NOMO-1 treated with dmso at 0.1 percent for 144 hours (cell line): ENCODE measurements at regions not wholly inside any gene's neighbourhood (a gene's known extent, or its start where the extent isn't known, plus 50 kb on each side); places are given as distances from the start of the nearest gene placed in this dataset.

Source experiments
- DNase-seq: peaks from one replicate; lab custom pipeline; 2025; ENCODE audit not compliant: unreplicated experiment; lab: John Stamatoyannopoulos, UW

- DNase-seq: no peak
Measured at GRCh38 chr3:180335050-180335449, 266.9 kb upstream of the TTC14 start.

GRCh38 chr3:180340395-180340794, 261.6 kb upstream of the TTC14 start:
- DNase-seq: no peak

GRCh38 chr3:180341516-180341915, 260.4 kb upstream of the TTC14 start:
- DNase-seq: no peak

GRCh38 chr3:180351601-180352000, 250.4 kb upstream of the TTC14 start:
- DNase-seq: no peak

GRCh38 chr3:180352261-180352660, 249.7 kb upstream of the TTC14 start:
- no peak for DNase-seq

GRCh38 chr3:180354214-180354613, 247.7 kb upstream of the TTC14 start:
- no peak for DNase-seq

GRCh38 chr3:180358179-180358578, 243.8 kb upstream of the TTC14 start:
- DNase-seq: no peak

GRCh38 chr3:180359061-180359952, 242.7 kb upstream of the TTC14 start:
- no peak for DNase-seq

- DNase-seq: no peak
Measured at GRCh38 chr3:180359953-180360279, 242.0 kb upstream of the TTC14 start.

GRCh38 chr3:180362081-180362480, 239.9 kb upstream of the TTC14 start:
- no peak for DNase-seq

- no peak for DNase-seq
Measured at GRCh38 chr3:180375831-180376230, 226.1 kb upstream of the TTC14 start.

- DNase-seq: no peak
Measured at GRCh38 chr3:180378496-180378895, 223.5 kb upstream of the TTC14 start.

- DNase-seq: no peak
Measured at GRCh38 chr3:180382638-180383180, 219.3 kb upstream of the TTC14 start.

GRCh38 chr3:180383332-180384020, 218.5 kb upstream of the TTC14 start:
- DNase-seq: peak; percentile 70

GRCh38 chr3:180390313-180390712, 211.7 kb upstream of the TTC14 start:
- DNase-seq: no peak

- DNase-seq: no peak
Measured at GRCh38 chr3:180391001-180391400, 211.0 kb upstream of the TTC14 start.

GRCh38 chr3:180401226-180401625, 200.7 kb upstream of the TTC14 start:
- no peak for DNase-seq

- DNase-seq: no peak
Measured at GRCh38 chr3:180402471-180403073, 199.4 kb upstream of the TTC14 start.

GRCh38 chr3:180403156-180403555, 198.8 kb upstream of the TTC14 start:
- DNase-seq: no peak

- DNase-seq: no peak
Measured at GRCh38 chr3:180408654-180409053, 193.3 kb upstream of the TTC14 start.

- no peak for DNase-seq
Measured at GRCh38 chr3:180409170-180409569, 192.8 kb upstream of the TTC14 start.

- DNase-seq: no peak
Measured at GRCh38 chr3:180409883-180410282, 192.1 kb upstream of the TTC14 start.
